ENCODE measurements at regions not wholly inside any gene's neighbourhood (a gene's known extent, or its start where the extent isn't known, plus 50 kb on each side); places are given as distances from the start of the nearest gene placed in this dataset.

DNA sequence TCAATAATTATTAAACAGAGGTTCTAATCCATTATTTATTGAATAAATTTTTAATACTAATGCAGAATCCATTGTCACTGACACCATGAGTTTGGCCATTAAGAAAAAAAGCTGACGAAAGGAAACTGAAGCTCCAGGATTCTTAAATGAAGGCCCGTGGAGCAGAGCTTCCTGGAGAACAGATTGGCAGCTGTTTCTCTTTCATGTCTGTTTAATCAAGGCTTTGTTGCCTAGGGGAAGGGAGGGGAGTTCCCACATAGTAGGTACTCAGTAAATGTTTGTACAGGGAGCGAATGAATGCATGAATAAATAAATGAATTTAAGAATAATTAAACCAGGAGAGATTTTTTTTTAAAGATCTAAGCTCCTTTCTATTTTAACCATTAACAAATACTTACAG is 315.1 kb upstream of the KLHL29 start:
- H3K27ac ChIP-seq: no peak overlapping the region
- no peaks in the 10 kb centered on the region for H3K27me3 ChIP-seq (replicated peaks; ENCODE audit: insufficient read depth)
- intact Hi-C loops (cut with DNase I): no loop called here
- H3K4me1 ChIP-seq (replicated peaks): no peaks in the 10 kb centered on the region
- TF ChIP-seq, protein P1, sequence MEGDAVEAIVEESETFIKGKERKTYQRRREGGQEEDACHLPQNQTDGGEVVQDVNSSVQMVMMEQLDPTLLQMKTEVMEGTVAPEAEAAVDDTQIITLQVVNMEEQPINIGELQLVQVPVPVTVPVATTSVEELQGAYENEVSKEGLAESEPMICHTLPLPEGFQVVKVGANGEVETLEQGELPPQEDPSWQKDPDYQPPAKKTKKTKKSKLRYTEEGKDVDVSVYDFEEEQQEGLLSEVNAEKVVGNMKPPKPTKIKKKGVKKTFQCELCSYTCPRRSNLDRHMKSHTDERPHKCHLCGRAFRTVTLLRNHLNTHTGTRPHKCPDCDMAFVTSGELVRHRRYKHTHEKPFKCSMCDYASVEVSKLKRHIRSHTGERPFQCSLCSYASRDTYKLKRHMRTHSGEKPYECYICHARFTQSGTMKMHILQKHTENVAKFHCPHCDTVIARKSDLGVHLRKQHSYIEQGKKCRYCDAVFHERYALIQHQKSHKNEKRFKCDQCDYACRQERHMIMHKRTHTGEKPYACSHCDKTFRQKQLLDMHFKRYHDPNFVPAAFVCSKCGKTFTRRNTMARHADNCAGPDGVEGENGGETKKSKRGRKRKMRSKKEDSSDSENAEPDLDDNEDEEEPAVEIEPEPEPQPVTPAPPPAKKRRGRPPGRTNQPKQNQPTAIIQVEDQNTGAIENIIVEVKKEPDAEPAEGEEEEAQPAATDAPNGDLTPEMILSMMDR (IDR thresholded peaks at IDR 0.05): no peak
- no peak for TF ChIP-seq POLR2AphosphoS5 (IDR thresholded peaks at IDR 0.05)
- no peak for TF ChIP-seq POLR2A (IDR thresholded peaks at IDR 0.05)
- H3K9me3 ChIP-seq: no peaks in the 10 kb centered on the region
- no peak overlapping the region for H3K4me3 ChIP-seq
- no peaks in the 10 kb centered on the region for H3K36me3 ChIP-seq
- 44% methylated on average over 3 of the region's 3 CpGs for WGBS
- DNase-seq (ENCODE audit: low spot score): no peak

DNA sequence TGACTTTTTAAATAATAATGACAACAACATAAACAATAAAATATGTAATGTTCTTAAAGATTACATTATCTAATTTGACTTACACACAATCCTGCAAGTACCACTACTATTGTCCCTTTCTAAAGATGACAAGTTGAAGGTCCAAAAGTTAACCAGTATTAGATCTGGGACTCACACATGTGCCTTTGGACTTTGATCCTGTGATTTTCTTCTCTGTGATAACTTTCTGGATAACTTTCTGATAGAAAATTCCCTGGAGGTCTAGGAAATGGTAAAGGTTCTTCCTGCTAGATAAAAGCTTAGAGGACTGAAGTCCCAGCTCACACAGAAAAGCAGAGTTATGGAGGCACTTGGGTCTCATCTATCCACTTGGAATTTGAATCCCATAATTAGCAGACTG is 311.9 kb upstream of the KLHL29 start:
- TF ChIP-seq, protein P1 (IDR thresholded peaks at IDR 0.05): no peak
- TF ChIP-seq POLR2AphosphoS5 (IDR thresholded peaks at IDR 0.05) (no peak), POLR2A (IDR thresholded peaks at IDR 0.05) (no peak)
- intact Hi-C loops (cut with DNase I): no loop called here
- no peak for DNase-seq (ENCODE audit: low spot score)
- Histone ChIP-seq H3K27ac (no peak overlapping the region), H3K4me3 (no peak overlapping the region), H3K27me3 (replicated peaks; ENCODE audit: insufficient read depth) (no peaks in the 10 kb centered on the region), H3K9me3 (no peaks in the 10 kb centered on the region), H3K36me3 (no peaks in the 10 kb centered on the region), H3K4me1 (replicated peaks) (no peaks in the 10 kb centered on the region)

DNA sequence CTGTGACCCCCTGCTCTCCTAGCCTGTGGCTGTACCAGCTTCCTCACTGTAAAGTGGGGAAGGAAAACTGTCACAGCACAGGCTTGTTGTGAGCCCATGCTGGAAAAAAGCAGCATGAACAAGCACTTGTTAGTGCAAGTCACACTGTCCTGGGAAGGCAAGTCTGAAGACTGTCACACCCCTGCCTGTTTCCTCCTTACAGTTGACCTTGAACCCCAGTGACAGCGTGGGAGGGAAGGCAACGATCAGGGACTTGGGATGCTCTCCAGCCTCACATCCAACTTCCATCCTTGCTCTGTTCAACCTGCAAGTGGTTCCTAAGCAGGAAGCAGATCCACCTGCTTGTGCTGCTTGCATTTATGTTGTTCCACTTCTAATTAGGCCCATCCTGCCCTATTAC is 311.3 kb upstream of the KLHL29 start:
- H3K4me1 ChIP-seq (replicated peaks): no peaks in the 10 kb centered on the region
- no peak for TF ChIP-seq POLR2A (IDR thresholded peaks at IDR 0.05)
- TF ChIP-seq POLR2AphosphoS5 (IDR thresholded peaks at IDR 0.05): no peak
- no peak for DNase-seq (ENCODE audit: low spot score)
- no peak overlapping the region for H3K27ac ChIP-seq
- H3K27me3 ChIP-seq (replicated peaks; ENCODE audit: insufficient read depth): no peaks in the 10 kb centered on the region
- WGBS: 64% methylated on average over 2 of the region's 2 CpGs
- H3K36me3 ChIP-seq: no peaks in the 10 kb centered on the region
- intact Hi-C loops (cut with DNase I): no loop called here
- no peak overlapping the region for H3K4me3 ChIP-seq
- H3K9me3 ChIP-seq: no peaks in the 10 kb centered on the region

DNA sequence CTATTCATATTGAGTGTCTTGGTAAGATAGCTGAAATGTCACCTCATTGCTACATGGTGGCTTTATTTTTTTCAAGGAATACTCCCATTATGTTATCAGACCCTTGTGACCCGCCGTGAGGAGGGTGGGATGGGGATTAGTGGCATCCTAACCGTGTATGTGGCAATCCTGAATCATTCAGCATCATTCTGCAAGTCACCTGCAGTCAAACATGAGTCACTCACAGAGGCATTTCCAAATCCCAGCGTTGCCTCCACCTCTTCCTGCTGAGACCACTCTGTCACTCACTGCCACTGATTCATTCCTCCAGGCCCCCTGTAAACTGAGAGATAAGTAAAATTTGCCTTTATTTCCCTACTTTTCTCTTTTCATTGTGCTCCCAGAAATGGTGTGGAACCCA is 307.4 kb upstream of the KLHL29 start:
- Histone ChIP-seq H3K9me3 (no peaks in the 10 kb centered on the region), H3K27ac (no peak overlapping the region), H3K4me1 (replicated peaks) (no peaks in the 10 kb centered on the region), H3K27me3 (replicated peaks; ENCODE audit: insufficient read depth) (no peaks in the 10 kb centered on the region), H3K36me3 (no peaks in the 10 kb centered on the region), H3K4me3 (no peak overlapping the region)
- no peak for TF ChIP-seq POLR2A (IDR thresholded peaks at IDR 0.05)
- TF ChIP-seq, protein P1 (IDR thresholded peaks at IDR 0.05): no peak
- TF ChIP-seq POLR2AphosphoS5 (IDR thresholded peaks at IDR 0.05): no peak
- 69% methylated on average over 4 of the region's 4 CpGs for WGBS
- DNase-seq (ENCODE audit: low spot score): no peak
- intact Hi-C loops (cut with DNase I): no loop called here

DNA sequence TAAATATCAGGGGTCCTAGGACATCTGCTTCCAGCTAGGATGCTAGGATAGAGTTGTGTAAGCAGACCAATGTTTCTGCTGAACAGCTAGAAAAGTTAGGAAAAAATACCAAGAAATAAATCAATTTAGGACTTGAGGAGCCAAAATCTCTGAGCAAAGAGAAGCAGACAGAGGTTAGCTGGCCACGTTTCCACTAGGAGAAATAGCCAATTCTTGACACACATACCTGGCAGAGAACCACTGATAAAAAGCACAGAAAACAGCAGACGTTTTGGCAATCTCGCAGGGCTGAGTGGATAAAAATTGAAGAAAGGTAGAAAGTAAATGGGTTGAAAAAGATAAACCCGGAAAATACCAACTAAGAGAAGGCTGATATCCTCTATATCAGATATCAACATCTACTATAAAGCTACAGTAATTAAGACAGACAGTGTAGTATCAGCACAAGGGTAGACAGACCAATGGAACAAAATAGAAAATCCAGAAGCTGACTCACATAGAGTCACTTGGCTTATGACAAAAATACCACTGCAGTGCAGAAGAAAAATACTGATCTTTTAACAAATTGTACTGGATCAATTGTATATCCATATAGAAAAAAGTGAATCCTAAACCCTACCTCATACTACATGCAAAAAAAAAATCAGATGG is 306.1 kb upstream of the KLHL29 start:
- intact Hi-C loops (cut with DNase I): no loop called here
- TF ChIP-seq POLR2A (IDR thresholded peaks at IDR 0.05): no peak
- TF ChIP-seq POLR2AphosphoS5 (IDR thresholded peaks at IDR 0.05): no peak
- TF ChIP-seq, protein P1 (IDR thresholded peaks at IDR 0.05): no peak
- Histone ChIP-seq H3K27ac (no peak overlapping the region), H3K9me3 (no peaks in the 10 kb centered on the region), H3K4me1 (replicated peaks) (no peaks in the 10 kb centered on the region), H3K36me3 (no peaks in the 10 kb centered on the region), H3K4me3 (no peak overlapping the region), H3K27me3 (replicated peaks; ENCODE audit: insufficient read depth) (no peaks in the 10 kb centered on the region)
- WGBS: 39% methylated on average over 4 of the region's 4 CpGs
- DNase-seq (ENCODE audit: low spot score): no peak
